Caco-2 (cell line): ENCODE measurements at regions not wholly inside any gene's neighbourhood (a gene's known extent, or its start where the extent isn't known, plus 50 kb on each side); places are given as distances from the start of the nearest gene placed in this dataset.

Experiments
- BruUV-seq: library from RNA; stranded (reverse); fragments of 400-500 nt; replicated peaks from 2 replicates; lab custom pipeline; 2021; lab: Mats Ljungman, UMichigan
- CTCF ChIA-PET: fragments of 300-600 bp; sonication (Branson Sonifier 250); formaldehyde crosslinking; loops from one replicate; lab custom pipeline; 2022; ENCODE audit warnings: antibody characterized with exemption; lab: Charles Lee
- POLR2A ChIA-PET: fragments of 300-600 bp; sonication (Branson Sonifier 250); formaldehyde crosslinking; loops from one replicate; lab custom pipeline; 2022; ENCODE audit warnings: antibody characterized with exemption; lab: Charles Lee
- DNase-seq, 2 experiments: peaks; one replicate each; pipeline versions ENCODE4 v3.0.0 to v3.0.0-alpha.2; 2020 to 2022
- H3K27me3 ChIP-seq: replicated peaks from 2 replicates; pipeline ENCODE4 v1.6.0; 2011; ENCODE audit warnings: low read length; ENCODE audit not compliant: control insufficient read depth, insufficient read depth
- H3K36me3 ChIP-seq: 2 replicates; pipeline ENCODE4 v1.5.1; 2011; ENCODE audit warnings: low read length; ENCODE audit not compliant: control insufficient read depth, insufficient read depth
- H3K4me1 ChIP-seq: fragments of 250-450 bp; sonication (Bioruptor Pico); 2 replicates; pipeline ENCODE4 v1.5.1; 2020; ENCODE audit warnings: mild to moderate bottlenecking
- H3K4me3 ChIP-seq: 2 replicates; pipeline ENCODE4 v1.5.1; 2011; ENCODE audit warnings: low read depth, mild to moderate bottlenecking, control low read depth, low read length
- H3K9me3 ChIP-seq: fragments of 250-450 bp; sonication (Bioruptor Pico); 2 replicates; pipeline ENCODE4 v1.5.1; 2020; ENCODE audit warnings: mild to moderate bottlenecking, moderate library complexity
- H3K27ac Mint-ChIP-seq: one replicate; pipeline ENCODE4 v1.8.0; 2022; ENCODE audit warnings: mixed read lengths; ENCODE audit not compliant: unreplicated experiment
- H3K27me3 Mint-ChIP-seq: one replicate; pipeline ENCODE4 v1.8.0; 2022; ENCODE audit warnings: mixed read lengths; ENCODE audit not compliant: insufficient read depth, unreplicated experiment
- H3K36me3 Mint-ChIP-seq: one replicate; pipeline ENCODE4 v1.8.0; 2022; ENCODE audit warnings: mild to moderate bottlenecking, mixed read lengths; ENCODE audit not compliant: insufficient read depth, unreplicated experiment
- H3K4me1 Mint-ChIP-seq: one replicate; pipeline ENCODE4 v1.8.0; 2022; ENCODE audit warnings: low read depth, mixed read lengths; ENCODE audit not compliant: unreplicated experiment
- H3K4me3 Mint-ChIP-seq: one replicate; pipeline ENCODE4 v1.8.0; 2022; ENCODE audit warnings: mild to moderate bottlenecking, moderate library complexity, mixed read lengths; ENCODE audit not compliant: unreplicated experiment
- H3K9me3 Mint-ChIP-seq: one replicate; pipeline ENCODE4 v1.8.0; 2022; ENCODE audit warnings: mixed read lengths; ENCODE audit not compliant: unreplicated experiment
- intact Hi-C: fragments of 100-400 bp; cut with micrococcal nuclease; formaldehyde crosslinking; loops from one replicate; pipeline ENCODE4 v1.10.0; 2022; ENCODE audit not compliant: unreplicated experiment
- TF ChIP-seq, protein P1 (sequence below), 2 experiments: fragments of 200-600 bp in 1 of 2; IDR thresholded peaks; 1 replicate in 1 of 2; 2 replicates in 1 of 2; pipeline versions ENCODE4 v1.5.1 to v1.8.0; 2011 to 2022; ENCODE audit warnings: antibody characterized with exemption in 1 of 2, control low read depth in 1 of 2, inconsistent platforms in 1 of 2, low read depth in 1 of 2, low read length in 1 of 2, mild to moderate bottlenecking in 1 of 2, moderate library complexity in 1 of 2; ENCODE audit not compliant: insufficient read depth in 1 of 2, severe bottlenecking in 1 of 2, unreplicated experiment in 1 of 2

DNA sequence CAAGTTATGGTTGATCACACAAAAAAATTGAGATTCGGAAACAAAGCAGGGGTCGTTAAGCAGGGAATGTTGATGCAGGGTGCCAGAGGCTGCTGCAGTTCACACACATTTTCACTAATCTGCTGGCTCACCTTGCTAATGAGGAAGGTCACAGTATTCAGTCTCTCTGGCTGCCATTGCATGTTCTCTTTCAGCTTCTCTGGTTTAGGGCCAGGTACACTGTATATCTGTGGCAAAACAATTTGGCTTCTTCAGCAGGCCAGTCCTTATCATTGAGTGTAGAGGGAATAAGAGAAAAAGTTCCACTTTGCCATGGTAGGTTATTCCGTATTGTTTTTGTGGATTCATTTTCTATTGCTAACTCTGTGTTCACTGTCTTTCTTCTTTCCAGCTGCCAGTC, 283.7 kb upstream of the ANO3 start:
- H3K4me1 Mint-ChIP-seq, result no peaks in the 10 kb centered on the region
- Histone ChIP-seq H3K9me3 (no peaks in the 10 kb centered on the region), H3K4me1 (no peaks in the 10 kb centered on the region), H3K36me3 (no peaks in the 10 kb centered on the region), H3K4me3 (no peak overlapping the region), H3K27me3 (no peaks in the 10 kb centered on the region)
- ChIA-PET POLR2A (no interaction called here), CTCF (no interaction called here)
- intact Hi-C loops, result no loop called here
- BruUV-seq, result no TSS peak
- no peak overlapping the region for H3K27ac Mint-ChIP-seq
- H3K4me3 Mint-ChIP-seq, result no peak overlapping the region
- peaks cover 6% of the 10 kb centered on the region for H3K27me3 Mint-ChIP-seq
- TF ChIP-seq, protein P1, sequence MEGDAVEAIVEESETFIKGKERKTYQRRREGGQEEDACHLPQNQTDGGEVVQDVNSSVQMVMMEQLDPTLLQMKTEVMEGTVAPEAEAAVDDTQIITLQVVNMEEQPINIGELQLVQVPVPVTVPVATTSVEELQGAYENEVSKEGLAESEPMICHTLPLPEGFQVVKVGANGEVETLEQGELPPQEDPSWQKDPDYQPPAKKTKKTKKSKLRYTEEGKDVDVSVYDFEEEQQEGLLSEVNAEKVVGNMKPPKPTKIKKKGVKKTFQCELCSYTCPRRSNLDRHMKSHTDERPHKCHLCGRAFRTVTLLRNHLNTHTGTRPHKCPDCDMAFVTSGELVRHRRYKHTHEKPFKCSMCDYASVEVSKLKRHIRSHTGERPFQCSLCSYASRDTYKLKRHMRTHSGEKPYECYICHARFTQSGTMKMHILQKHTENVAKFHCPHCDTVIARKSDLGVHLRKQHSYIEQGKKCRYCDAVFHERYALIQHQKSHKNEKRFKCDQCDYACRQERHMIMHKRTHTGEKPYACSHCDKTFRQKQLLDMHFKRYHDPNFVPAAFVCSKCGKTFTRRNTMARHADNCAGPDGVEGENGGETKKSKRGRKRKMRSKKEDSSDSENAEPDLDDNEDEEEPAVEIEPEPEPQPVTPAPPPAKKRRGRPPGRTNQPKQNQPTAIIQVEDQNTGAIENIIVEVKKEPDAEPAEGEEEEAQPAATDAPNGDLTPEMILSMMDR (IDR thresholded peaks at IDR 0.05; ENCODE audit: insufficient read depth in 1 of 2, low read depth in 1 of 2, low read length in 1 of 2, severe bottlenecking in 1 of 2, unreplicated experiment in 1 of 2), result no peak
- DNase-seq, result no peak
- no peaks in the 10 kb centered on the region for H3K9me3 Mint-ChIP-seq
- no peaks in the 10 kb centered on the region for H3K36me3 Mint-ChIP-seq

DNA sequence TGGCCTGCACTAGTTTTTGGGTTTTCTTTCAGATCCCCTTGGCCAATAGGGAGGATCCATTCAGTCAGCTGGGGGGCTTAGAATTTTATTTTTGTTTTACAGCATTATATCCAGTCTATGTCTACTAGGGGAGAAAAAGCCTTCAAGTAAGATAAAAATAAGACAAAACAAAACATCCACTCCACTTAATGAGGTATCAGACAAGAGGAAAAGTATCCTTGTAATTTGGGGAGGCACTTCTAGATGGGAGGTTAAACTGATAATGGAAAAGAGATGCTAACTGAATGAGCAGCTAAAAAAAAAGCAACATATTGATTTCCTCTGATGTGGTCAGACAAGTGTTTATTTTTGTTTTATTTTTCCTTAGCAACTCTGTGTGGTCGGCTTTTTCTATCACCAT, 278.0 kb upstream of the ANO3 start:
- Histone ChIP-seq H3K36me3 (no peaks in the 10 kb centered on the region), H3K4me3 (no peak overlapping the region), H3K4me1 (no peaks in the 10 kb centered on the region), H3K9me3 (no peaks in the 10 kb centered on the region), H3K27me3 (no peaks in the 10 kb centered on the region)
- Mint-ChIP-seq H3K27ac (no peak overlapping the region), H3K9me3 (no peaks in the 10 kb centered on the region), H3K36me3 (no peaks in the 10 kb centered on the region), H3K4me3 (no peak overlapping the region), H3K4me1 (no peaks in the 10 kb centered on the region), H3K27me3 (no peaks in the 10 kb centered on the region)
- CTCF ChIA-PET, result no interaction called here
- intact Hi-C loops, result no loop called here
- TF ChIP-seq, protein P1 (IDR thresholded peaks at IDR 0.05; ENCODE audit: insufficient read depth in 1 of 2, low read depth in 1 of 2, low read length in 1 of 2, severe bottlenecking in 1 of 2, unreplicated experiment in 1 of 2), result no peak
- DNase-seq, result no peak
- POLR2A ChIA-PET, result no interaction called here
- no TSS peak for BruUV-seq

DNA sequence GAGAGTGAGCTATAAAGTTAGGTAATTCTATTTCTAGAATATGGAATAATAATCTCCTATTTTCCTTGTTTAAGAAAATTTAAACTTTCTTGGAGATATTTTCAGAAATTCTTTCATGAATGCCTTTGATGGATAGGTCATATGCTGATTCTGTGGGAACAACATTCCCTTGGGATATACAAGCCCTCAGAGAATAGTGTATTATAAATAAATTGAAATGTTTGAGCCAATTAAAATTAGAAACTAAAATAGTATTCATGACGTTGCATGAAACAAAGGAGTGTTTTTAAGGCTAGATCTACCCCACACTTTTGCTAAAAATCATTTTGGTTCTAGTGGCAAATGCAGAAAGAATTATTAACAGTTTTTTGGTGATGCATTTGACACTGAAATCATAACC, 269.3 kb upstream of the ANO3 start:
- intact Hi-C loops, result no loop called here
- H3K27me3 Mint-ChIP-seq, result peaks cover 2% of the 10 kb centered on the region
- no peaks in the 10 kb centered on the region for H3K4me1 Mint-ChIP-seq
- POLR2A ChIA-PET, result no interaction called here
- no peaks in the 10 kb centered on the region for H3K36me3 Mint-ChIP-seq
- CTCF ChIA-PET, result no interaction called here
- H3K27ac Mint-ChIP-seq, result no peak overlapping the region
- H3K27me3 ChIP-seq, result no peaks in the 10 kb centered on the region
- no TSS peak for BruUV-seq
- no peaks in the 10 kb centered on the region for H3K4me1 ChIP-seq
- TF ChIP-seq, protein P1 (IDR thresholded peaks at IDR 0.05; ENCODE audit: insufficient read depth in 1 of 2, low read depth in 1 of 2, low read length in 1 of 2, severe bottlenecking in 1 of 2, unreplicated experiment in 1 of 2), result no peak
- H3K9me3 Mint-ChIP-seq, result no peaks in the 10 kb centered on the region
- no peak for DNase-seq
- no peak overlapping the region for H3K4me3 ChIP-seq
- H3K36me3 ChIP-seq, result no peaks in the 10 kb centered on the region
- no peaks in the 10 kb centered on the region for H3K9me3 ChIP-seq
- H3K4me3 Mint-ChIP-seq, result no peak overlapping the region
